GM23338 (cell line): ENCODE measurements at regions not wholly inside any gene's neighbourhood (a gene's known extent, or its start where the extent isn't known, plus 50 kb on each side); places are given as distances from the start of the nearest gene placed in this dataset.

Experiments
- ATAC-seq: fragments of 200-7000 bp; cut with Tn5 transposase; 3 replicates; pipeline ENCODE4 v1.9.1; 2020
- DNase-seq: peaks from one replicate; pipeline ENCODE4 v3.0.0-alpha.2; 2015; ENCODE audit warnings: low spot score
- H2AFZ ChIP-seq: fragments of 200-600 bp; sonication (generic); 2 replicates; pipeline ENCODE4 v1.8.0; 2016; ENCODE audit warnings: antibody characterized with exemption, mild to moderate bottlenecking, moderate library complexity
- H3F3A ChIP-seq: fragments of 200-600 bp; sonication (generic); replicated peaks from 2 replicates; pipeline ENCODE4 v1.8.0; 2017; ENCODE audit warnings: antibody characterized with exemption, mixed run types, low read depth
- H3K27ac ChIP-seq: fragments of 200-600 bp; sonication (generic); 2 replicates; pipeline ENCODE4 v1.6.1; 2016; ENCODE audit warnings: low read depth
- H3K27me3 ChIP-seq: fragments of 200-600 bp; sonication (generic); 2 replicates; pipeline ENCODE4 v1.8.0; 2016; ENCODE audit warnings: mild to moderate bottlenecking, mixed run types, moderate library complexity; ENCODE audit not compliant: insufficient read depth
- H3K36me3 ChIP-seq: fragments of 200-600 bp; sonication (generic); 2 replicates; pipeline ENCODE4 v1.8.0; 2016; ENCODE audit warnings: mild to moderate bottlenecking; ENCODE audit not compliant: insufficient read depth
- H3K4me1 ChIP-seq: fragments of 200-600 bp; sonication (generic); 2 replicates; pipeline ENCODE4 v1.8.0; 2016; ENCODE audit warnings: mild to moderate bottlenecking, moderate library complexity; ENCODE audit not compliant: insufficient read depth
- H3K4me2 ChIP-seq: fragments of 200-600 bp; sonication (generic); 2 replicates; pipeline ENCODE4 v1.7.1; 2017; ENCODE audit warnings: mixed run types
- H3K4me3 ChIP-seq: fragments of 200-600 bp; sonication (generic); 2 replicates; pipeline ENCODE4 v1.6.1; 2016; ENCODE audit warnings: mixed run types
- H3K79me2 ChIP-seq: fragments of 200-600 bp; sonication (generic); replicated peaks from 2 replicates; pipeline ENCODE4 v1.8.0; 2017; ENCODE audit warnings: mild to moderate bottlenecking; ENCODE audit not compliant: insufficient read depth
- H3K9me2 ChIP-seq: fragments of 200-600 bp; sonication (generic); 2 replicates; pipeline ENCODE4 v1.8.0; 2017; ENCODE audit not compliant: insufficient read depth
- H4K20me1 ChIP-seq: fragments of 200-600 bp; sonication (generic); replicated peaks from 2 replicates; pipeline ENCODE4 v1.8.0; 2017; ENCODE audit warnings: mild to moderate bottlenecking; ENCODE audit not compliant: insufficient read depth
- H3K27ac Mint-ChIP-seq: 2 replicates; pipeline ENCODE4 v1.8.0; 2020; ENCODE audit warnings: inconsistent platforms, mild to moderate bottlenecking, moderate library complexity, mixed read lengths
- H3K27me3 Mint-ChIP-seq: 3 replicates; pipeline ENCODE4 v1.8.0; 2022; ENCODE audit warnings: low read depth, mild to moderate bottlenecking, moderate library complexity, mixed read lengths, inconsistent platforms; ENCODE audit not compliant: insufficient read depth, poor library complexity
- H3K36me3 Mint-ChIP-seq: 3 replicates; pipeline ENCODE4 v1.8.0; 2021; ENCODE audit warnings: low read depth, mild to moderate bottlenecking, inconsistent platforms, moderate library complexity, mixed read lengths
- H3K4me1 Mint-ChIP-seq: 3 replicates; pipeline ENCODE4 v1.8.0; 2020; ENCODE audit warnings: mild to moderate bottlenecking, inconsistent platforms, mixed read lengths
- H3K4me3 Mint-ChIP-seq: 3 replicates; pipeline ENCODE4 v1.8.0; 2021; ENCODE audit warnings: moderate library complexity, mild to moderate bottlenecking, inconsistent platforms, mixed read lengths
- H3K9me3 Mint-ChIP-seq: 3 replicates; pipeline ENCODE4 v1.8.0; 2020; ENCODE audit warnings: moderate library complexity, mild to moderate bottlenecking, inconsistent platforms, mixed read lengths
- CTCF ChIP-seq, 2 experiments: fragments of 200-600 bp in 1 of 2; sonication (generic) in 1 of 2; conservative IDR thresholded peaks; 2 replicates each; pipeline versions ENCODE4 v1.5.1 to v1.6.1; 2016 to 2017; ENCODE audit warnings: antibody characterized with exemption in 2 of 2, low read depth in 2 of 2, mild to moderate bottlenecking in 2 of 2, moderate library complexity in 1 of 2
- ETS1 ChIP-seq: IDR thresholded peaks from 2 replicates; pipeline ENCODE4 v1.6.1; 2016; ENCODE audit warnings: antibody characterized with exemption
- EZH2 ChIP-seq: fragments of 200-600 bp; sonication (generic); IDR thresholded peaks from one replicate; pipeline ENCODE4 v1.8.0; 2017; ENCODE audit warnings: antibody characterized with exemption, mild to moderate bottlenecking, low read depth; ENCODE audit not compliant: unreplicated experiment
- EZH2phosphoT487 ChIP-seq: fragments of 200-600 bp; sonication (generic); IDR thresholded peaks from one replicate; pipeline ENCODE4 v1.8.1; 2018; ENCODE audit warnings: antibody characterized with exemption; ENCODE audit not compliant: unreplicated experiment
- JUNB ChIP-seq: IDR thresholded peaks from one replicate; pipeline ENCODE4 v1.6.1; 2016; ENCODE audit warnings: antibody characterized with exemption; ENCODE audit not compliant: unreplicated experiment
- POLR2AphosphoS5 ChIP-seq: IDR thresholded peaks from 2 replicates; pipeline ENCODE4 v1.6.1; 2016; ENCODE audit warnings: antibody characterized with exemption, low read depth
- REST ChIP-seq: IDR thresholded peaks from one replicate; pipeline ENCODE4 v1.6.1; 2018; ENCODE audit warnings: antibody characterized with exemption; ENCODE audit not compliant: unreplicated experiment
- STAT1 ChIP-seq: IDR thresholded peaks from one replicate; pipeline ENCODE4 v1.6.1; 2016; ENCODE audit warnings: antibody characterized with exemption; ENCODE audit not compliant: unreplicated experiment
- ZNF114 ChIP-seq: fragments of 250-450 bp; sonication (Bioruptor Pico); IDR thresholded peaks from 2 replicates; pipeline ENCODE4 v1.5.0; 2020; ENCODE audit warnings: mild to moderate bottlenecking, moderate library complexity
- ZNF331 ChIP-seq: fragments of 250-450 bp; sonication (Bioruptor Pico); IDR thresholded peaks from 2 replicates; pipeline ENCODE4 v1.5.0; 2020; ENCODE audit warnings: low read depth, mild to moderate bottlenecking, moderate library complexity

- no peak overlapping the region for H3K4me3 ChIP-seq
- H3F3A ChIP-seq, result no peaks in the 10 kb centered on the region
- no peak overlapping the region for H3K4me2 ChIP-seq
- H3K27me3 ChIP-seq, result no peaks in the 10 kb centered on the region
- H3K4me1 Mint-ChIP-seq, result no peaks in the 10 kb centered on the region; the same call in 2 of the 3 replicates
- no peak overlapping the region for H3K4me3 Mint-ChIP-seq
- no peaks in the 10 kb centered on the region for H3K79me2 ChIP-seq
- peaks cover 4% of the 10 kb centered on the region for H3K4me1 ChIP-seq
- H3K36me3 Mint-ChIP-seq, result no peaks in the 10 kb centered on the region
- H2AFZ ChIP-seq, result 0 out of 2 replicates have a peak overlapping the region, but pooled peaks have one; percentile 35
- no peaks in the 10 kb centered on the region for H3K9me3 Mint-ChIP-seq
- H3K27ac ChIP-seq, result no peak overlapping the region
- H3K9me2 ChIP-seq, result no peaks in the 10 kb centered on the region
- H4K20me1 ChIP-seq, result no peaks in the 10 kb centered on the region
- ATAC-seq (no peak), DNase-seq (no peak)
- no peak overlapping the region for H3K27ac Mint-ChIP-seq
- no peaks in the 10 kb centered on the region for H3K36me3 ChIP-seq
- TF ChIP-seq EZH2, result no peak
- no peak for TF ChIP-seq POLR2AphosphoS5
- H3K27me3 Mint-ChIP-seq, result peaks cover 2% of the 10 kb centered on the region
Measured at GRCh38 chr13:54627646-54628372, 1599.2 kb downstream of the OLFM4 start.

GRCh38 chr13:54628383-54628782 lies 1599.8 kb downstream of the OLFM4 start:
- H3K9me2 ChIP-seq, result no peaks in the 10 kb centered on the region
- H3K4me1 Mint-ChIP-seq, result no peaks in the 10 kb centered on the region; the same call in 2 of the 3 replicates
- DNase-seq (no peak), ATAC-seq (no peak)
- no peak overlapping the region for H3K4me2 ChIP-seq
- no peak overlapping the region for H2AFZ ChIP-seq
- no peak overlapping the region for H3K4me3 ChIP-seq
- no peaks in the 10 kb centered on the region for H3K36me3 ChIP-seq
- TF ChIP-seq EZH2, result no peak
- TF ChIP-seq EZH2phosphoT487, result no peak
- no peak for TF ChIP-seq ETS1
- TF ChIP-seq ZNF331 (CRISPR knock-in tag), result no peak
- TF ChIP-seq STAT1, result no peak
- TF ChIP-seq JUNB, result no peak
- H3K4me1 ChIP-seq, result peaks cover 1% of the 10 kb centered on the region
- H3K27ac ChIP-seq, result no peak overlapping the region
- H4K20me1 ChIP-seq, result no peaks in the 10 kb centered on the region
- no peak overlapping the region for H3K4me3 Mint-ChIP-seq
- peaks cover 2% of the 10 kb centered on the region for H3K27me3 Mint-ChIP-seq
- H3K79me2 ChIP-seq, result no peaks in the 10 kb centered on the region
- H3K27ac Mint-ChIP-seq, result no peak overlapping the region
- H3K9me3 Mint-ChIP-seq, result no peaks in the 10 kb centered on the region
- H3F3A ChIP-seq, result no peaks in the 10 kb centered on the region
- no peaks in the 10 kb centered on the region for H3K27me3 ChIP-seq
- H3K36me3 Mint-ChIP-seq, result no peaks in the 10 kb centered on the region

- no peaks in the 10 kb centered on the region for H3K79me2 ChIP-seq
- H2AFZ ChIP-seq, result peak overlapping the region; percentile 28; the same call in 1 of the 2 replicates
- H3K27ac ChIP-seq, result no peak overlapping the region
- no peak for DNase-seq
- Mint-ChIP-seq H3K27me3 (peaks cover 2% of the 10 kb centered on the region), H3K9me3 (no peaks in the 10 kb centered on the region), H3K4me3 (no peak overlapping the region), H3K4me1 (peaks cover 12% of the 10 kb centered on the region), H3K27ac (no peak overlapping the region), H3K36me3 (no peaks in the 10 kb centered on the region)
- no peaks in the 10 kb centered on the region for H4K20me1 ChIP-seq
- peaks cover 13% of the 10 kb centered on the region; the same call in 1 of the 2 replicates for H3K4me1 ChIP-seq
- no peak overlapping the region for H3K4me2 ChIP-seq
- H3F3A ChIP-seq, result no peaks in the 10 kb centered on the region
- no peaks in the 10 kb centered on the region for H3K36me3 ChIP-seq
- H3K9me2 ChIP-seq, result no peaks in the 10 kb centered on the region; the same call in 1 of the 2 replicates
- no peaks in the 10 kb centered on the region for H3K27me3 ChIP-seq
- ATAC-seq, result no peak
- no peak overlapping the region for H3K4me3 ChIP-seq
- no peak for TF ChIP-seq CTCF (conservative IDR thresholded peaks at IDR 0.05; ENCODE audit: low read depth in 2 of 2)
- no peak for TF ChIP-seq JUNB
- no peak for TF ChIP-seq ZNF114 (CRISPR knock-in tag)
- TF ChIP-seq ZNF331 (CRISPR knock-in tag), result no peak
- TF ChIP-seq STAT1, result no peak
- TF ChIP-seq EZH2, result no peak
- no peak for TF ChIP-seq POLR2AphosphoS5
- no peak for TF ChIP-seq ETS1
- TF ChIP-seq EZH2phosphoT487, result no peak
- no peak for TF ChIP-seq REST
Measured at GRCh38 chr13:54633456-54633855, 1604.8 kb downstream of the OLFM4 start.
